DMS 273 (cell line): ENCODE measurements at regions not wholly inside any gene's neighbourhood (a gene's known extent, or its start where the extent isn't known, plus 50 kb on each side); places are given as distances from the start of the nearest gene placed in this dataset.
A peak's percentile ranks its signal among the peaks of the same experiment; 100 is the strongest.

Experiments used
- DNase-seq: peaks from one replicate; lab custom pipeline; 2025; ENCODE audit not compliant: unreplicated experiment; lab: John Stamatoyannopoulos, UW

GRCh38 chr2:196224756-196225155 lies 53.4 kb upstream of the STK17B start:
- DNase-seq = no peak

GRCh38 chr2:196225213-196225612 lies 53.8 kb upstream of the STK17B start:
- DNase-seq = no peak

- DNase-seq = no peak
Measured at GRCh38 chr2:196226058-196226706, 54.8 kb upstream of the STK17B start.

- no peak for DNase-seq
Measured at GRCh38 chr2:196226707-196227065, 55.3 kb upstream of the STK17B start.

DNA sequence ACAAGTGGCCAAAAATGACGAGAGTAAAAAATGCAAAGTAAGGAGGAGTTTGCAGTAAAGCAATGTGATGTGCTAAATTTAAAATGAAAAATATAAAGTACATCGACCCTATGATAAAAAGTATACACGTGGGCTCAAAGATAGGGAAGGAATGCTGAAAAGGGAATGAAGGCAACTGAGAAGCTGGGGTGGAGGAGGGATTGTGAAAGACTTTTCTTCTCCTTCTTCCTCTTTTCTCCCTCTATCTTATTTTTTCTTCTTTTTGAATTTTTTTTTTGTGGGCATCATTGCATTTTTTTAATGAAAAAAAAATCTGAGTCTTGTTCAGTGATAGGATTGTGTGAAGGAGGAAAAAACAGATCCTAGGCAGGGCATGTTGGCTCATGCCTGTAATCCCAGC lies 57.6 kb upstream of the STK17B start:
- DNase-seq = no peak

- DNase-seq = no peak
Measured at GRCh38 chr2:196230061-196230854, 58.9 kb upstream of the STK17B start.

DNA sequence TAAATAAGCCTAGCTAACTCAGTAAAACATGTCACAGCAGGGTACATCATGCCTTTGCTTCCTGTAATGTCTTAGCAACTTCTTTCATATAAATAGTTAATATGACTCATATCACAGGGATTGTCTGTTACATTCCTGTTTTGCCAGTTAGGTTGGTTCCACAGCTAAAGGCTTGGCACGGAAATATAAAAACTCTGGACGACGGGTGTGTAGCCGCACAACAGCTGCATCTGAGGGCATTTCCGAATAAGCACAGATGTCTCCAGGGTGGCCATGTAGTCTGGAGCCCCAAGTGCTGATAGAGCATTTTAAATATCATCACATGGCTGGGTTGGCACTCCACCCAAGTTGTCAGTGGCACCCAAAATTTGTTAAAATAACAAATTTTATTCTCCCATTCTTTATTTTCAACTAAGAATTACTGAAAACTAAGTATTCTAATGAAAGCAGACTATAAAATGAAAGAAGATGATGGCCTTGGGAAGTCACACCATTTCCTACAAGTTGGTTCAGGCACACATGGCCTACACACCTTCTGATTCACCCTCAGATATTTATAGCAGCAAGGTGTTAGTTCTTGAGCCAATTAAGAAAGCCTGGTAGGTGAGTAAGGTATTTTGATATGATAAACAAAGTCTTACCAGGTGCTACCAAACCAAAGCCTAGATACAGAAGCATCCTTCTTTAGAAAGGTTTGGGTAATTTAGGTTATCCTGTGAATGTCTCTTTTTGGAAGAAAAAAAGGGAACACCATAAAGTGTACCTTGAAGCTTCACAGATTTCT lies 61.8 kb upstream of the STK17B start:
- DNase-seq = peak; percentile 5

- no peak for DNase-seq
Measured at GRCh38 chr2:196233805-196234475, 62.6 kb upstream of the STK17B start.

DNA sequence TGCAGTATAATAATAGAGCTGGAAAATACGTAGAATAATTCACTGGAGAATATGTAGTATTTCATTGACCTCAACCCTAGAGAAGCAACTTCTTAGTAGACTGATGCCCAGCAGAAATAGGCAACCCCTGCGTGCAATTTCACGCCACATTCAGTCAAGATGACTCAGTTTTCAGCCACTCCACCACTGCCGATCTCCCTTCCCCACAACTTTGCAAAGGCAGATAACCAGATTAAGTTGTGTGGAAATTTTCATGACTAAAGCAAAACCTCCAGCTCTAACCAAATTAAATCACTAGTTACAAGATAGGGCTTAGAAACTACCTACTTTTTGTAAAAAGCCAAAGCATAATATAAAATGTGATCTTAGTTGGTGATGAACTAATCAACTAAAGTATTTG lies 63.3 kb upstream of the STK17B start:
- no peak for DNase-seq

- DNase-seq = no peak
Measured at GRCh38 chr2:196238836-196239380, 67.5 kb upstream of the STK17B start.

DNA sequence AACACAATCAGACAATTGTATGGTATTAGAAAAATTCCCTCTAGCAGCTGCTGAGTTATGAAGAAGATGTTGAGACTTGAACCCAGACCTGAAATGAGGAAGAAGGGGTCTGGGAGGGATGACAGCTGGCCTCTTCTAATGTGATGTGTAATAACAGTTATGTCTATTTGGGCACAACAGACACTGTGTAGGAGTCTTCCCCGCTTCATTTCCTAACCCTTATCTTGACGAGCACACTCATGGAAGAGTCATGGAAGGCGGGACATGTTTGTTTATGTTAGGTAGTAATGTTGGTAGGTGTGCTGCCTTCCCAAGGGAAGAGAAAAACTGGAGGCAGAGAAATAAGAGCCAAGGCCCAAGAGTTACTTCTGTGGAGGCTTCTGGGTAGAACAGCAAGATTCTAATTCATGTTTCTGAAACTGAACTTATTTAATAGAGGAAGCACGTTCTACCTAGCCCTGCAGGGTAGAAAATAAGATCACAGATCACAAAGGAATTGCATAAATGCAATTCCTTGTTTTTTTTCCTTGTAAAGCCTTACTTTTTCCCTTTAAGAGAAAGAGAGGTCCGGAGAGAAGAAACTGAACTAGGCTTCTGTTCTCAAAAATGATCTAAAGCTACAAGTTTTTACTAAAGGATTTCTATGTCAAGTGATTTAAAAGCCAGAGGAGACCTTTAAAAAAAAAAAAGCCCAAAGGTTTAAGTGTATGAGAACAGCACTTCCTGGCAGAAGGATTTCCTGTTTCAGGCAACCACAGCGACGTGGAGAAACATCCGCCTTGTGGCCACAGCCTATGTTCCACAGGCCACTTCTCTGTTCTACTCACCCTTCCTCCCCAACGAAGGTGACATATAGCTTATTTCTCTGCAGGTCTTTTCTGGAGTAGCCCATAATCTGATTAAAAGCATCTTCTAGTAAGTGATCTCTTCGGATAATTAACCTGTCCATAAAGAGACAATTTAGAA lies 68.5 kb upstream of the STK17B start:
- no peak for DNase-seq

GRCh38 chr2:196241175-196241574 lies 69.8 kb upstream of the STK17B start:
- no peak for DNase-seq

DNA sequence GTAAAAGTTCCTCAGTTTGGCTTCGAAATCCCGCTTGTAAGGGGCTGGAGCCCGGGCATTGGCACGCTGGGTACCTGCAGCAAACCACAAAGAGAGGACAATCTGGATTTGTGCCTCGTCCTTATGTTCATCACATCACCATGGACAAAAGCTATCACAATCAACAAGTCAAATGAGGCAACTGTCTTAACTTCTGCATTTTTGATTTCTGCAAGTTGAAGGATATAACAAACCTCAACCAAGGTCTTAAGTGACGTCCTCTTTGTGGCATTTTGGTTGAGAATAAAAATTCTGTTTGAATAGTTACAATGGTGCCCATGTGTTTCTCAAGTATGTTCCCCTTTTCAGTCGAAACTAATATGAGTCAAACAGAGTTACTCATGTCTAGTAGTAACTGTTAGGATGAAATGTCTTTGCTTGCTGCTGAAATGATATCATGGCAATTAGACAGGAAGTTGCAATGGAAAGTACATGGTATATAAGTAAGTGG lies 70.8 kb upstream of the STK17B start:
- DNase-seq = no peak

DNA sequence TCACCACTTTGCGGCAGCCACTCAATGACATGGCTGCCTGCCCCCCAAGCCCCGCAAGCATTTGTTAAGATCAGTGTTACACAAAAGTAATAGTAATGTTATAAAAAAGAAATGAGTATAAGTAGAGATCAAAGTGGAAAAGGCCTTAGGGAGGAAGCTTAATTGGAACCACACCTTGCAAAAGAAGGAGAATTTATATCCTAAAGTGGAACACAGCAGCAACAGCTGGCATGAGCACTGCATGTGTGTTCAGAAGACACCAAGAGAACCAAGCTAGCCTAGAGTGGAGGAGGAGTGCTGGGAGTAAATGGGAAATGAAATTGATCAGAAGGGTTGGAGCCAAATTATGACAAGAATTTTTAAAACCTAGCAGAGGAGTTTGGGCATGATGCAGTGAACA lies 73.1 kb upstream of the STK17B start:
- DNase-seq = no peak

GRCh38 chr2:196244966-196245365 lies 73.6 kb upstream of the STK17B start:
- no peak for DNase-seq

GRCh38 chr2:196245378-196246140 lies 74.2 kb upstream of the STK17B start:
- no peak for DNase-seq

- DNase-seq = no peak
Measured at GRCh38 chr2:196247114-196247975, 76.0 kb upstream of the STK17B start.

- no peak for DNase-seq
Measured at GRCh38 chr2:196247976-196248280, 76.5 kb upstream of the STK17B start.
